Mucosa of descending colon (tissue), 3 donors: ENCODE measurements at regions not wholly inside any gene's neighbourhood (a gene's known extent, or its start where the extent isn't known, plus 50 kb on each side); places are given as distances from the start of the nearest gene placed in this dataset.
A peak's percentile ranks its signal among the peaks of the same experiment; 100 is the strongest.

Experiments
- ATAC-seq: fragments of 200-7000 bp; cut with Tn5 transposase; one replicate; pipeline ENCODE4 v1.9.1; 2020; ENCODE audit warnings: mild to moderate bottlenecking, moderate library complexity
- DNase-seq, 3 donors: peaks; one replicate each; pipeline ENCODE4 v3.0.0-alpha.2; 2020
- H3K36me3 ChIP-seq: fragments of 200-600 bp; one replicate; pipeline ENCODE4 v1.8.0; 2021; ENCODE audit warnings: low read depth, mild to moderate bottlenecking
- H3K4me1 ChIP-seq: fragments of 200-600 bp; one replicate; pipeline ENCODE4 v1.8.0; 2021; ENCODE audit warnings: low read depth, mild to moderate bottlenecking
- H3K4me3 ChIP-seq: fragments of 200-600 bp; one replicate; pipeline ENCODE4 v1.8.0; 2021; ENCODE audit warnings: mild to moderate bottlenecking
- H3K9me3 ChIP-seq: fragments of 200-600 bp; one replicate; pipeline ENCODE4 v1.8.0; 2021; ENCODE audit warnings: mild to moderate bottlenecking
- intact Hi-C, 2 donors: fragments of 100-400 bp; cut with DNase I in 1 of 2; cut with micrococcal nuclease in 1 of 2; formaldehyde crosslinking; loops; one replicate each; pipeline versions ENCODE4 v1.11.0 to v1.11.1; 2022; cut with DNase I, micrococcal nuclease
- TF ChIP-seq, protein P1 (sequence below): fragments of 200-600 bp; IDR thresholded peaks from one replicate; pipeline ENCODE4 v1.8.0; 2022; ENCODE audit warnings: antibody characterized with exemption, mild to moderate bottlenecking
- donor health status: DM: no; HTN: no; CAD: no; lungs with moderate emphysema.
- donor health status: DM: no; HTN: no; CAD: no.
- donor health status: DM: no; HTN: yes; CAD: no.

DNA sequence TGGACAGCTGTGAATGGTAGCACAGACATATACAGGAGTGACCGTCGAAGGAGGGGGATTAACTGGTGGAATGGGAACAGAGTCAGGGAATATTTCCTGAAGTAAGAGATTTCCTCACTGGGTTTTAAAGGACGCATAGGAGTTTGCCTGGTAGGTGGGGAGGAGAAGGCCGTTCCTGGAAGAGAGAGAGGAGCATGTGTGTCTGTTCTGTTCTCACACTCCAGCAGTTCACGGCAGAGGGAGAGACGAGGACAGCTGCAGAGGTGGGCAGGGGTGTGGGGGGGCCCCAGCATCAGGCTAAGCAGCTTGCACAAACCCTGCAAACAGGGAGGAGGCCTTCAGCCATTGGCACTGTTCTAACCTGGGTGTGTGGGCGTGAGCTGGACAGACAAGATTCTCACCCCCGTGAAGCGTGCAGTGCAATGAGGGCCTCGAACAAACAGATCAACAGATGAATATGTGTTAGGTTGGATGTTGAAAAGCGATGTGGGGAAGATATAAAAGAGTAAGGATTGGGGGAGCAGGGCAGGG is 85.3 kb upstream of the GSE1 start:
- TF ChIP-seq, protein P1, sequence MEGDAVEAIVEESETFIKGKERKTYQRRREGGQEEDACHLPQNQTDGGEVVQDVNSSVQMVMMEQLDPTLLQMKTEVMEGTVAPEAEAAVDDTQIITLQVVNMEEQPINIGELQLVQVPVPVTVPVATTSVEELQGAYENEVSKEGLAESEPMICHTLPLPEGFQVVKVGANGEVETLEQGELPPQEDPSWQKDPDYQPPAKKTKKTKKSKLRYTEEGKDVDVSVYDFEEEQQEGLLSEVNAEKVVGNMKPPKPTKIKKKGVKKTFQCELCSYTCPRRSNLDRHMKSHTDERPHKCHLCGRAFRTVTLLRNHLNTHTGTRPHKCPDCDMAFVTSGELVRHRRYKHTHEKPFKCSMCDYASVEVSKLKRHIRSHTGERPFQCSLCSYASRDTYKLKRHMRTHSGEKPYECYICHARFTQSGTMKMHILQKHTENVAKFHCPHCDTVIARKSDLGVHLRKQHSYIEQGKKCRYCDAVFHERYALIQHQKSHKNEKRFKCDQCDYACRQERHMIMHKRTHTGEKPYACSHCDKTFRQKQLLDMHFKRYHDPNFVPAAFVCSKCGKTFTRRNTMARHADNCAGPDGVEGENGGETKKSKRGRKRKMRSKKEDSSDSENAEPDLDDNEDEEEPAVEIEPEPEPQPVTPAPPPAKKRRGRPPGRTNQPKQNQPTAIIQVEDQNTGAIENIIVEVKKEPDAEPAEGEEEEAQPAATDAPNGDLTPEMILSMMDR, result no peak
- DNase-seq, result no peak
- Histone ChIP-seq H3K36me3 (no peaks in the 10 kb centered on the region), H3K4me1 (peaks cover 5% of the 10 kb centered on the region), H3K4me3 (no peak overlapping the region), H3K9me3 (no peaks in the 10 kb centered on the region)
- intact Hi-C loops, result no loop called here
- ATAC-seq, result no peak

DNA sequence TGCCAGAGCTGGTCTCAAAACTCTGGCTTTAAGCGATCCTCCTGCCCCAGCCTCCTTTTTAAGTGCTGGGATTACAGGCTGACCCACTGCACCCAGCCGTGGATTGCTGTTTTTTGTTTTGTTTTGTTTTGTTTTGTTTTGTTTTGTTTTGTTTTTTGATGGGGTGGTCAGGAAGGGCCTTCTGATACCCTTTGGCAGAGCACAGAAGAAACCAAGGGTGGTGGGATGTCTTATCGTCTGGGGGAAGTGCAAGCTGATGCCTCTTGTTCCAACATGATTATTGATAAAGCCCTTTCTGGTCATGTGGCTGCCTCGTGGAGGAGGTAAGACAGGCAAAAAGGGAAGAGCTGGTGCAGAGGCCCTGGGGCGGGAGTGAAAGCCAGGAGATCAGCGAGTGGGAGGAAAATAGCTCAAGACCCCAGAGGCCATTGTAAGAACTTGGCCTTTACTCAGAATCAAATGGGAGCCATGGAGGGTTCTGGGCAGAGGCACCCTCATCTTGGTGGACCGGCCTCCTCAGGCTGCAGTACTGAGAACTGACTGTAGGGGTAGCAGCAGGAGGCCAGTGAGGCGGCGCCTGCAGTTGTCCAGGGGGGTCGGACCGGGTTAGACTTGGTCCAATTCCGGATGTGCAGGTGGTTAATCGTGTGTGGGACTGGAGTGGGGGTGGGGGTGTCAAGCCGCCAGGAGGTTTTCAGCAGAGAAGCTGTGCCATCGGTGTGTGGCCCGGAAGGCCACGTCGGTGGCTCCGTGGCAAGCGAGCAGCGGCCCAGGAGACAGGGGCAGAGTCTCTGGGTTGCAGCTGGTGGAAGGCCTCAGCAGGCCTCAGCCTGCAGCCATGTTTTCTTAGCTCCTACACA is 84.4 kb upstream of the GSE1 start:
- TF ChIP-seq, protein P1, result no peak
- peak in 1 of 3 donors; percentile 38 for DNase-seq
- Histone ChIP-seq H3K9me3 (no peaks in the 10 kb centered on the region), H3K36me3 (no peaks in the 10 kb centered on the region), H3K4me1 (peaks cover 2% of the 10 kb centered on the region), H3K4me3 (no peak overlapping the region)
- intact Hi-C loops, result no loop called here
- peak; percentile 49 for ATAC-seq

- H3K4me1 ChIP-seq, result no peaks in the 10 kb centered on the region
- TF ChIP-seq, protein P1, result no peak
- H3K36me3 ChIP-seq, result no peaks in the 10 kb centered on the region
- ATAC-seq (no peak), DNase-seq (no peak)
- no peaks in the 10 kb centered on the region for H3K9me3 ChIP-seq
- intact Hi-C loops, result no loop called here
- H3K4me3 ChIP-seq, result no peak overlapping the region
These were observed 83.4 kb upstream of the GSE1 start for GRCh38 chr16:85529489-85530369.

DNA sequence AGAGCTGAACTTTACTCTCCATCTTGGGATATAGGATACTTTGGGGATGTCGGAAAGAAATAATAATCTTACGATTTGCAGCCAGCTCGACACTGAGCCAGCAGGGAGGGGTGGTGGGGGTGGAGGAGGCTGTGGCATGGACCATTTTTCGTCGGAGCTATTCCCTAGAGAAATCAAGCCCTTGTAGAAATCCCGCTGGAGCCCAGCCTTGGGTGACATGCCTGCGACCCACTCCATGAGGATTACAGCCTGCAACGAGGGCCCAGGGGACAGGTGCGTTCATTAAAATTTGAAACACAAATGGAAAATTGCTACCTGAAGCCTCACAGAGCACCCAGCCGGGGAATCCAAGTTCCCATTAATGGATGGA is 82.8 kb upstream of the GSE1 start:
- Histone ChIP-seq H3K4me1 (peaks cover 6% of the 10 kb centered on the region), H3K4me3 (no peak overlapping the region), H3K9me3 (no peaks in the 10 kb centered on the region), H3K36me3 (no peaks in the 10 kb centered on the region)
- TF ChIP-seq, protein P1, result no peak
- ATAC-seq (no peak), DNase-seq (no peak)
- intact Hi-C loops, result no loop called here

DNA sequence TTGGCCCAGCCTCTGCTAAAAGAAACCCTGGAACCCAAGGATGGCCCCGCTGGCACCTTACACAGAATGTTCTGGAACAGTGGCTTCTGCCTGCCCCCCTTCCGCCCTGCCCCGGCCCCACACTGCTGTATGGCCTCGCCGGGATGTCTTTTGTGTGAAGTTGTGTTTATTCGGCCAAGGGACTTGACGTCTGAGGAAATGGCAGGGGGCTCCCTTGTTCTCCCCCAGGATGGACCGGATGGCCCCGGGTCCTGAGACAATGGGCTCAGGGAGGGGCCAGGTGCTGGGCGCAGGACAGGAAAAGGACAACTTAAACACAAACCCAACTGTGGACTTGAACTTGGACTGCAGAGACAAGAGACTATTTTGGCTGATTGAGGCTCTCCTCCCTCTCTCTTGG is 81.6 kb upstream of the GSE1 start:
- TF ChIP-seq, protein P1, result no peak
- DNase-seq (no peak), ATAC-seq (no peak)
- H3K4me1 ChIP-seq, result peaks cover 16% of the 10 kb centered on the region
- intact Hi-C loops, result no loop called here
- no peak overlapping the region for H3K4me3 ChIP-seq
- no peaks in the 10 kb centered on the region for H3K9me3 ChIP-seq
- no peaks in the 10 kb centered on the region for H3K36me3 ChIP-seq
